ENCODE measurements at regions not wholly inside any gene's neighbourhood (a gene's known extent, or its start where the extent isn't known, plus 50 kb on each side); places are given as distances from the start of the nearest gene placed in this dataset.

- TF ChIP-seq CTCF (IDR thresholded peaks at IDR 0.05): no peak
- no peak for TF ChIP-seq POLR2A (IDR thresholded peaks at IDR 0.05)
Observed at GRCh38 chr15:62809115-62809967, 233.2 kb upstream of the TPM1 start.
